ENCODE measurements at regions not wholly inside any gene's neighbourhood (a gene's known extent, or its start where the extent isn't known, plus 50 kb on each side); places are given as distances from the start of the nearest gene placed in this dataset.

GRCh38 chr4:33940281-33940680 is 2304.0 kb downstream of the ARAP2 start:
- ChIA-PET POLR2A (no interaction called here), RAD21 (ENCODE audit: low non-redundant PET in 1 of 2, low total read pairs in 2 of 2, uncharacterized antibody in 2 of 2, unreplicated experiment in 2 of 2) (no interaction called here), CTCF (no interaction called here)
- DNase-seq (ENCODE audit: low read depth, low spot score), result no peak
- no peaks in the 10 kb centered on the region for H3K27me3 ChIP-seq (ENCODE audit: insufficient read depth, low read length)
- H3K36me3 ChIP-seq (ENCODE audit: control insufficient read depth in 1 of 2, insufficient read depth in 2 of 2, low read length in 2 of 2), result no peaks in the 10 kb centered on the region
- intact Hi-C loops (cut with micrococcal nuclease), result no loop called here
- no peaks in the 10 kb centered on the region for H3K9me2 ChIP-seq (ENCODE audit: insufficient read depth)
- no peaks in the 10 kb centered on the region for H3K4me1 ChIP-seq (ENCODE audit: control insufficient read depth in 1 of 2, insufficient read depth in 2 of 2, low read length in 2 of 2)
- ATAC-seq, result no peak
- no peak overlapping the region for H3K4me2 ChIP-seq (ENCODE audit: low read length)
- H3K4me3 ChIP-seq (replicated peaks in 1 of 2; ENCODE audit: low read depth in 1 of 2, low read length in 2 of 2), result no peak overlapping the region
- no peak overlapping the region for H3K27ac ChIP-seq (ENCODE audit: low read depth, low read length)
- no peak overlapping the region for H2AFZ ChIP-seq (ENCODE audit: low read depth, low read length, poor library complexity, severe bottlenecking)
- no peak overlapping the region for H3K9ac ChIP-seq (ENCODE audit: low read length)
- TF ChIP-seq, protein P1, sequence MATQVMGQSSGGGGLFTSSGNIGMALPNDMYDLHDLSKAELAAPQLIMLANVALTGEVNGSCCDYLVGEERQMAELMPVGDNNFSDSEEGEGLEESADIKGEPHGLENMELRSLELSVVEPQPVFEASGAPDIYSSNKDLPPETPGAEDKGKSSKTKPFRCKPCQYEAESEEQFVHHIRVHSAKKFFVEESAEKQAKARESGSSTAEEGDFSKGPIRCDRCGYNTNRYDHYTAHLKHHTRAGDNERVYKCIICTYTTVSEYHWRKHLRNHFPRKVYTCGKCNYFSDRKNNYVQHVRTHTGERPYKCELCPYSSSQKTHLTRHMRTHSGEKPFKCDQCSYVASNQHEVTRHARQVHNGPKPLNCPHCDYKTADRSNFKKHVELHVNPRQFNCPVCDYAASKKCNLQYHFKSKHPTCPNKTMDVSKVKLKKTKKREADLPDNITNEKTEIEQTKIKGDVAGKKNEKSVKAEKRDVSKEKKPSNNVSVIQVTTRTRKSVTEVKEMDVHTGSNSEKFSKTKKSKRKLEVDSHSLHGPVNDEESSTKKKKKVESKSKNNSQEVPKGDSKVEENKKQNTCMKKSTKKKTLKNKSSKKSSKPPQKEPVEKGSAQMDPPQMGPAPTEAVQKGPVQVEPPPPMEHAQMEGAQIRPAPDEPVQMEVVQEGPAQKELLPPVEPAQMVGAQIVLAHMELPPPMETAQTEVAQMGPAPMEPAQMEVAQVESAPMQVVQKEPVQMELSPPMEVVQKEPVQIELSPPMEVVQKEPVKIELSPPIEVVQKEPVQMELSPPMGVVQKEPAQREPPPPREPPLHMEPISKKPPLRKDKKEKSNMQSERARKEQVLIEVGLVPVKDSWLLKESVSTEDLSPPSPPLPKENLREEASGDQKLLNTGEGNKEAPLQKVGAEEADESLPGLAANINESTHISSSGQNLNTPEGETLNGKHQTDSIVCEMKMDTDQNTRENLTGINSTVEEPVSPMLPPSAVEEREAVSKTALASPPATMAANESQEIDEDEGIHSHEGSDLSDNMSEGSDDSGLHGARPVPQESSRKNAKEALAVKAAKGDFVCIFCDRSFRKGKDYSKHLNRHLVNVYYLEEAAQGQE (IDR thresholded peaks at IDR 0.05; ENCODE audit: low read depth), result no peak
- no peak for TF ChIP-seq SIN3A (IDR thresholded peaks at IDR 0.05; ENCODE audit: low read depth)
- TF ChIP-seq, protein P2, sequence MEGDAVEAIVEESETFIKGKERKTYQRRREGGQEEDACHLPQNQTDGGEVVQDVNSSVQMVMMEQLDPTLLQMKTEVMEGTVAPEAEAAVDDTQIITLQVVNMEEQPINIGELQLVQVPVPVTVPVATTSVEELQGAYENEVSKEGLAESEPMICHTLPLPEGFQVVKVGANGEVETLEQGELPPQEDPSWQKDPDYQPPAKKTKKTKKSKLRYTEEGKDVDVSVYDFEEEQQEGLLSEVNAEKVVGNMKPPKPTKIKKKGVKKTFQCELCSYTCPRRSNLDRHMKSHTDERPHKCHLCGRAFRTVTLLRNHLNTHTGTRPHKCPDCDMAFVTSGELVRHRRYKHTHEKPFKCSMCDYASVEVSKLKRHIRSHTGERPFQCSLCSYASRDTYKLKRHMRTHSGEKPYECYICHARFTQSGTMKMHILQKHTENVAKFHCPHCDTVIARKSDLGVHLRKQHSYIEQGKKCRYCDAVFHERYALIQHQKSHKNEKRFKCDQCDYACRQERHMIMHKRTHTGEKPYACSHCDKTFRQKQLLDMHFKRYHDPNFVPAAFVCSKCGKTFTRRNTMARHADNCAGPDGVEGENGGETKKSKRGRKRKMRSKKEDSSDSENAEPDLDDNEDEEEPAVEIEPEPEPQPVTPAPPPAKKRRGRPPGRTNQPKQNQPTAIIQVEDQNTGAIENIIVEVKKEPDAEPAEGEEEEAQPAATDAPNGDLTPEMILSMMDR (IDR thresholded peaks at IDR 0.05 in 2 of 3, conservative IDR thresholded peaks at IDR 0.05 in 1 of 3; ENCODE audit: borderline replicate concordance in 1 of 3, insufficient read depth in 1 of 3, low read depth in 2 of 3, low read length in 2 of 3), result no peak
- no peak for TF ChIP-seq POLR2AphosphoS5 (IDR thresholded peaks at IDR 0.05; ENCODE audit: low read depth, low read length)
- TF ChIP-seq, protein P3, sequence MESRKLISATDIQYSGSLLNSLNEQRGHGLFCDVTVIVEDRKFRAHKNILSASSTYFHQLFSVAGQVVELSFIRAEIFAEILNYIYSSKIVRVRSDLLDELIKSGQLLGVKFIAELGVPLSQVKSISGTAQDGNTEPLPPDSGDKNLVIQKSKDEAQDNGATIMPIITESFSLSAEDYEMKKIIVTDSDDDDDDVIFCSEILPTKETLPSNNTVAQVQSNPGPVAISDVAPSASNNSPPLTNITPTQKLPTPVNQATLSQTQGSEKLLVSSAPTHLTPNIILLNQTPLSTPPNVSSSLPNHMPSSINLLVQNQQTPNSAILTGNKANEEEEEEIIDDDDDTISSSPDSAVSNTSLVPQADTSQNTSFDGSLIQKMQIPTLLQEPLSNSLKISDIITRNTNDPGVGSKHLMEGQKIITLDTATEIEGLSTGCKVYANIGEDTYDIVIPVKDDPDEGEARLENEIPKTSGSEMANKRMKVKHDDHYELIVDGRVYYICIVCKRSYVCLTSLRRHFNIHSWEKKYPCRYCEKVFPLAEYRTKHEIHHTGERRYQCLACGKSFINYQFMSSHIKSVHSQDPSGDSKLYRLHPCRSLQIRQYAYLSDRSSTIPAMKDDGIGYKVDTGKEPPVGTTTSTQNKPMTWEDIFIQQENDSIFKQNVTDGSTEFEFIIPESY (IDR thresholded peaks at IDR 0.05; ENCODE audit: extremely low read depth, insufficient replicate concordance, low read length), result no peak
- no peak for TF ChIP-seq CBX3 (IDR thresholded peaks at IDR 0.05; ENCODE audit: low read depth)
- H3K9me3 ChIP-seq (ENCODE audit: control insufficient read depth in 1 of 2, insufficient read depth in 1 of 2, low read depth in 1 of 2, low read length in 2 of 2), result no peaks in the 10 kb centered on the region
- H4K20me1 ChIP-seq (ENCODE audit: insufficient read depth), result no peaks in the 10 kb centered on the region
- BruUV-seq (replicated peaks), result no TSS peak
- H3K79me2 ChIP-seq (ENCODE audit: insufficient read depth, low read length), result no peaks in the 10 kb centered on the region

Measured in HCT116 (cell line).